Muscle layer of duodenum (tissue), 2 donors: ENCODE measurements at regions not wholly inside any gene's neighbourhood (a gene's known extent, or its start where the extent isn't known, plus 50 kb on each side); places are given as distances from the start of the nearest gene placed in this dataset.

ENCODE experiments used
- H3K27ac ChIP-seq: one replicate; pipeline ENCODE4 v1.7.0; 2013; ENCODE audit warnings: mild to moderate bottlenecking, low read length
- H3K27me3 ChIP-seq: one replicate; pipeline ENCODE4 v1.7.0; 2013; ENCODE audit warnings: low read depth, mild to moderate bottlenecking, control low read depth, low read length
- H3K36me3 ChIP-seq, 2 donors: one replicate each; pipeline ENCODE4 v1.7.0; 2013; ENCODE audit warnings: low read length in 2 of 2, control low read depth in 1 of 2, mild to moderate bottlenecking in 1 of 2; ENCODE audit not compliant: insufficient read depth in 2 of 2, control insufficient read depth in 1 of 2
- H3K4me1 ChIP-seq, 2 donors: one replicate each; pipeline ENCODE4 v1.7.0; 2013; ENCODE audit warnings: low read length in 2 of 2, mild to moderate bottlenecking in 2 of 2, control low read depth in 1 of 2, moderate library complexity in 1 of 2; ENCODE audit not compliant: insufficient read depth in 2 of 2, control insufficient read depth in 1 of 2
- H3K4me3 ChIP-seq, 2 donors: one replicate each; pipeline ENCODE4 v1.7.0; 2013; ENCODE audit warnings: low read length in 2 of 2, low read depth in 1 of 2, mild to moderate bottlenecking in 1 of 2
- H3K9me3 ChIP-seq, 2 donors: one replicate each; pipeline ENCODE4 v1.7.0; 2013; ENCODE audit warnings: low read length in 2 of 2, control low read depth in 1 of 2, mild to moderate bottlenecking in 1 of 2; ENCODE audit not compliant: control insufficient read depth in 1 of 2
- donor health status: healthy.

DNA sequence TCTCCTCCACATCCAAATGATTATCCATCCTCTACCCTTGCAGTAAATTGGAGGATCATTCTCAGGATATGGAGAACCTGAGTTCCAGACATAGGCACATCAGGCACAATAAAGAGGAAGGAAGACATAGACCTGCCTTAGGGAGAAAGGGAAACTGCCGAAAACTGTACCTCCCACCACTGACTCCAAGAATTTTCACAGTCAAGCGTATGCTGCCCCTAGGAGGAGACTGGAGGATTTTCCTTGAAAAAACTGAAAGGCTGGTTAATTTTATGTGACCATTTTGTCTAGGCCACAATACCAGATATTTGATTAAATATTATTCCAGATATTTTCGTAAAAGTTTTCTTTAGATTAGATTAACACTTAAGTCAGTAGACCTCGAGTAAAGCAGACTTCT is 638.5 kb upstream of the PKDCC start:
- Histone ChIP-seq H3K27ac (no peak overlapping the region), H3K9me3 (no peaks in the 10 kb centered on the region), H3K4me3 (no peak overlapping the region), H3K36me3 (no peaks in the 10 kb centered on the region), H3K27me3 (no peaks in the 10 kb centered on the region), H3K4me1 (no peaks in the 10 kb centered on the region)

DNA sequence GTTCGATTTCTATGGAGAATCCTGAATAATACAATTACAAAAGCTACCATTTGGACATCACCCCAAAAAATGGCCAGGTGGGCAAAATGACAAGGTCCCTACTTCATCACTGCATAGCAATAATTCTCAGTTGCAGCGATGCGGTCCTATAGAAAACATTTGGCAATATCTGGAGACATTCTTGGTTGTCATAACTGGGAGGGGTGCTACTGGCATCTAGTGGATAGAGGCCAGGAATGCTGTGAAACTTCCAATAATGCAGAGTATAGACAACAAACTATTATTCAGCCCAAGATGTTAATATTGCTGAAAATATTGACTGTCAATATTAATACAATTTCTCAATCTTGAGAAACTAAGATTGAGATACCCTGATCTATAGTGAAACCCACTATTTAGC is 637.8 kb upstream of the PKDCC start:
- Histone ChIP-seq H3K27ac (no peak overlapping the region), H3K4me1 (no peaks in the 10 kb centered on the region), H3K4me3 (no peak overlapping the region), H3K27me3 (no peaks in the 10 kb centered on the region), H3K9me3 (no peaks in the 10 kb centered on the region), H3K36me3 (no peaks in the 10 kb centered on the region)

DNA sequence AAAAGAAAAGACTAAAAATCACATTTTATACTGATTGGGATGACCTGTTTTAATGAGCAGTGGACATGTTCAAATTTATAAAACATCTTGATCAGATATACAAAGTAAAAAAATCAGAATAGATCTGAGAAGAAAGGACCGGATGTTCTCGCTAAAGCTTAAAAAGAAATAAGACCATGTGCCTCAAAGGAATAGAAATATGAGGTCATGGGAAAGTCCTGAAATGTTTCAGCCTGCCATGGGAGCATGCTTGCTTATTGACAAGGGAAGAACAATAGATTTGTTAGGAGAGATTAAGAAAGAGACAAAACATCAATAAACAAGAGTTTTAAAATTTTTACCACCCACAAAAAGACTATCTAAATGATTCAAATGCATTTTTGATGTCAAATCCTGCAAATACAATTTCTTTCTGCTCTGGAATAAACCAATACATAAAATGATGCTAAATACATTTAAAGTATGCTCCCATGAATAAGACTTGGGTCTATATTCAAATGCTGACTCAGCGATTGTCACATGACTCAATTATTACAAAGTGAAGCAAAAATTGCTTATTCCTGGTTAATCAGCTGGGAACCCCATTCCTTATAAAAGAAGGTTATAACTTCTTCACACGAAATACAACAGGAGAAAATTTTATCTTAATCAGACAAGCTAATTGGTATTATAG is 633.9 kb upstream of the PKDCC start:
- no peaks in the 10 kb centered on the region for H3K4me1 ChIP-seq
- H3K27me3 ChIP-seq = no peaks in the 10 kb centered on the region
- H3K27ac ChIP-seq = no peak overlapping the region
- H3K4me3 ChIP-seq = no peak overlapping the region
- H3K9me3 ChIP-seq = no peaks in the 10 kb centered on the region
- H3K36me3 ChIP-seq = no peaks in the 10 kb centered on the region

DNA sequence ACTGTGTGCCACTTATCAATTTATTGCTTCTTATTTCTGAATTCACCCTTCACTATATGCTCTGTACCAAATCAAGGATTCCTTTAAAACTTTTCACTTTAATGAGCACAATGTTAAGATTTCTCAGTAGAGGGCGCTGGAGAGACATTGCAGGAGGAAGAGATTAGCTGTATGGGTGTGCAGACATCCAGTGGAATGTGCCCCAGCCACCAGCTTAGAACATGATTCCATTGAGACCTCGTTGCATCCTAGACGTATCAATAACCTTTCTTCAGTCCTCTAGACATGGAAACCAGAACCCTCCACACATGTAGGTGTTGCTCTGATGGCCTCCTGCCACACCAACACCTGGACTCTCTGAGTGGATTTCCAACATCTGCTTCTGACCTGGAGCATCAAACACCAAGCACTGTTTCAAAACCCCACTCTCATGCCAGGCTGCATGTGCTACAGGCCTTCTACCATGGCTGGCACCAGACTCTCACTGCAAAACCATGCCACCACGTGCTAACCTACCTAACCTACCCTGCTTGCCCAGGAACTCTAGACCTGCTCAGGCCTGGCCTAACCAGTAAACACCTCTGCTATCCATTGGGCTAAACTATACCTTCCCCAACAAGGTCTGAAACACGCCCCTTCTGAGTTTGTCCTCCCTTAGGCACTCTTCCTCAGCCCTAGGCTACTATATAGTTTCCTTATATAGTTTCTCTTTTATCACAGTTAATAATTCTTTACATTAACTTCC is 633.2 kb upstream of the PKDCC start:
- Histone ChIP-seq H3K4me3 (no peak overlapping the region), H3K27ac (no peak overlapping the region), H3K36me3 (no peaks in the 10 kb centered on the region), H3K27me3 (no peaks in the 10 kb centered on the region), H3K4me1 (peaks cover 0 to under 1% of the 10 kb centered on the region in 2 donors), H3K9me3 (no peaks in the 10 kb centered on the region)

DNA sequence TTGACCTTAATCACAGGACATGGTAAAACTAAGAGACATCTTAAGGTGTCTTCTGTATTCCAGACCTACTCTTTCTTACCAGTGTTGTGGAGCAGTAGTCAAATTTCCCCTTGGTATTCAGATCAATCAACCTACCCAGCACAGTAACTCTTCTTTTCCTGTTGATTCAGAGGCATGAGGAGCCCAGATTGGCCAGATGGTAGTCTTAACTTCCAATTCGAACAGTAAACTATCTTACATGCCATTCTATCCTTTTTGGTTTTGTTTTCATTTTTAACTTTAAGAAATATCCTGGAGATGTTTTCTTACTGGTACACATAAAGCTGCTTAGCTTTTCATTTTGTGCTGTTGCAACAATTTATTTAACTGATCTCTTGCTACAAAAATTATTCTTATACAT is 630.3 kb upstream of the PKDCC start:
- no peak overlapping the region for H3K27ac ChIP-seq
- no peaks in the 10 kb centered on the region for H3K27me3 ChIP-seq
- no peaks in the 10 kb centered on the region for H3K36me3 ChIP-seq
- H3K4me1 ChIP-seq = peaks cover 0 to 8% of the 10 kb centered on the region in 2 donors
- H3K9me3 ChIP-seq = no peaks in the 10 kb centered on the region
- H3K4me3 ChIP-seq = no peak overlapping the region

DNA sequence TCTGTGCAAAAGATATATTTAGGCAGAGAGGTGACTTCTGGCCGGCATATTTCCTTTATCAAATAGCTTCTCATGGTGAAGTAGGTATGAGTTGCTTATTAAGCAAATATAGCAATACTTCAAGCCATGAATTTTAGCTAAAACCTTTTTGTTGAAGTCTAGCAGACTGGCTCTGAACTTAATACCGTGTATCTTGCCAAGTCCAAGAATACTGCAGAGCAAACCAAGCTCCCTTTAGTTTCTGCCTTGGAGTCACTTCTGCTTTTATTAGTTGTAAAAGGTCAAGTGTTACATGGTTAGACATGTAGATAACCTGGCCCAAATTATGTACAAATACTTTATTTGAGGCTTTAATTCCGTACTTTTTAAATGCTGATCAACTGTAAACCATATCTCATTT is 627.6 kb upstream of the PKDCC start:
- Histone ChIP-seq H3K27ac (no peak overlapping the region), H3K36me3 (no peaks in the 10 kb centered on the region), H3K4me3 (no peak overlapping the region), H3K4me1 (peaks cover 0 to 8% of the 10 kb centered on the region in 2 donors), H3K27me3 (no peaks in the 10 kb centered on the region), H3K9me3 (no peaks in the 10 kb centered on the region)

DNA sequence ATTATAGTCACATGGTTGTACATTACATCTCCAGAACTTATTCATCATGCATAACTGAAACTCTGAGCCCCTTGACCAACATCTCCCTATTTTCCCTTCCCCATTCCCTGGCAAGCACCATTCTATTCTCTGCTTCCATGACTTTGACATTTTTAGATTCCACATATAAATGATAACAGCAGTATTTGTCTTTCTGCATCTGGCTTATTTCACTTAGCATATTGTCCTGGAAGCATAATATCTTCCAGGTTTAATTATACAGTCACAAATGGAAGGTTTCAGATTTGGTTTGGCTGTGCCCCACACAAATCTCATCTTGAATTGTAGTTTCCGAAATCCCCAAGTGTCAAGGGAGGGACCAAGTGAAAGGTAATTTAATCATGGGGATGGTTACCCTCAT is 626.9 kb upstream of the PKDCC start:
- Histone ChIP-seq H3K27me3 (no peaks in the 10 kb centered on the region), H3K9me3 (no peaks in the 10 kb centered on the region), H3K36me3 (no peaks in the 10 kb centered on the region), H3K4me3 (no peak overlapping the region), H3K27ac (no peak overlapping the region), H3K4me1 (peaks cover 0 to 8% of the 10 kb centered on the region in 2 donors)

DNA sequence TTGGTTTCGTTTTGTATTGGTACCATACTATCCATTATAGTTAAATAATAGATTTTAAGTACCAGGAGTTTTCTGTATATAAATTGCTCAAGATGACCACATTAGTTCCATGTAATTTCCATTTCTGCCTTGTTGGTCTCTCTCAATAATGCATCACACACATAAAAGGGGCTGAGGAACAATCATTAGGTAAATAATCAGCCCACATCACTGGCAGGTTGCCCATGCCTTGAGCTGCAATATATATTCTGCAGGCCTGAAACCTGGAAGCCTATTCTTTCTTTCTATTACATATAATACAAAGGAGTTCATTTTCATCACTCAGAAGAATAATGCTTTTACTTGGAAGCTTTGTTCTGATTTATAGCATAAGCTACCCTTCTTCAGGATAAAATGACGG is 616.1 kb upstream of the PKDCC start:
- Histone ChIP-seq H3K36me3 (no peaks in the 10 kb centered on the region), H3K4me3 (no peak overlapping the region), H3K27ac (no peak overlapping the region), H3K4me1 (no peaks in the 10 kb centered on the region), H3K9me3 (peaks cover 0 to under 1% of the 10 kb centered on the region in 2 donors), H3K27me3 (no peaks in the 10 kb centered on the region)

DNA sequence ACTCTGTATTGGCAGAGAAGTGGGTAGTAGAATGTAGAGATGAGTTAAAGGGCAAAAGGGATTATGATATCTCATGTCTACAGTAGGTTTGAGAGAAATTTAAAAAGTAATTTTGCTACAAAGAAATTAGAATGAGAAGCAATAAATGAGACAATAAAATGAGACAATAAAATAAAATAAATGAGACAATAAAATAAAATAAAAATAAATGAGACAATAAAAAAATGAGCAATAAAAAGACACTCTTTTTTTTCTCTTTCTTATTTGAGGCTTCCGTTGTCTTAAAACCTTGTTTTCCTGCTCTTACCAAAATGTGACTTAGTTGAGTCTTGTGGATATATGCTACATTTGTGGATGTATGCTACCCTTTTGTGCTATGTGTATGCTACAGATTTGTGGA is 615.4 kb upstream of the PKDCC start:
- Histone ChIP-seq H3K27ac (no peak overlapping the region), H3K4me1 (no peaks in the 10 kb centered on the region), H3K4me3 (no peak overlapping the region), H3K36me3 (no peaks in the 10 kb centered on the region), H3K27me3 (no peaks in the 10 kb centered on the region), H3K9me3 (peaks cover 0 to 5% of the 10 kb centered on the region in 2 donors)

DNA sequence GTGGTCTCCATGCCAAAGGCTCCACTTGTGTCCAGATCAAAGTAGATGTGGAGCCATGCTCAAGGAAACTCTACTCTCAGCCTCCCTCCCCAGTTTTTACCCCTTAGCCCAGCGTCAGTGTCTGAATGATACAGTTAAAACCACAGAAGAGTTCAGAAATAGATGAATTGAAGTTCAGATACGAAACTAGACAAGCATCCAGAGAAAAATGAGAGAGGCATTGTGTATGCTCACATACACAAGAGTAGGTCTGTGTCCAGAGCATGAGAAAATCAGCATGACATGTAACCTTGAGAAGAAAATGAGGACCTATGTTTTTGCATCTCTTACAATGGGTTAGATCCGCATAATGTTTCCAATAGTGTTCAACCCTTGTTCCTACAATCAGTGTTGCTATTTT is 612.8 kb upstream of the PKDCC start:
- no peak overlapping the region for H3K4me3 ChIP-seq
- no peaks in the 10 kb centered on the region for H3K36me3 ChIP-seq
- H3K27ac ChIP-seq = no peak overlapping the region

DNA sequence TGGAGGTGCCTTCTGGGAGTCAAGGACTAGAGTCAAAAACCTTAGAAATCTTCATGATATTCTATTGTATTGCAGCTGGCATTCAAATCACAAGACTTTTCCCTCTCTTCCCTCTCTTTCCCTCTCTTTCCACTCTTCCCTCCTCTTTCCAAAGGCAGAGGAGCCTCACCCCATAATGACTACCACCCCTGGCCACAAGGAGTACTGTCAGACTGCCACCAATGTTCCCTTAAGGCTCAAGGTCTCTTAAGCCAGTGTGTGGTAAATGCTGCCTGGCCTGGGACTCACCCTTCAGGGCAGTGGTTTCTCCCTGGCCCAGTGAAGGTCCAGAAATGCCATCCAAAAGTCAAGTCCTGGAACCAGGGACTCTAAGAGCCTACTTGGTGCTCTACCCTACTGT is 605.9 kb upstream of the PKDCC start:
- Histone ChIP-seq H3K27ac (no peak overlapping the region), H3K36me3 (no peaks in the 10 kb centered on the region), H3K4me3 (no peak overlapping the region), H3K9me3 (peaks cover 0 to 6% of the 10 kb centered on the region in 2 donors), H3K4me1 (no peaks in the 10 kb centered on the region), H3K27me3 (no peaks in the 10 kb centered on the region)

More for the DNA sequence above, 612.8 kb upstream of the PKDCC start:
- no peaks in the 10 kb centered on the region for H3K27me3 ChIP-seq
- H3K4me1 ChIP-seq = no peaks in the 10 kb centered on the region
- peaks cover 0 to 8% of the 10 kb centered on the region in 2 donors for H3K9me3 ChIP-seq

DNA sequence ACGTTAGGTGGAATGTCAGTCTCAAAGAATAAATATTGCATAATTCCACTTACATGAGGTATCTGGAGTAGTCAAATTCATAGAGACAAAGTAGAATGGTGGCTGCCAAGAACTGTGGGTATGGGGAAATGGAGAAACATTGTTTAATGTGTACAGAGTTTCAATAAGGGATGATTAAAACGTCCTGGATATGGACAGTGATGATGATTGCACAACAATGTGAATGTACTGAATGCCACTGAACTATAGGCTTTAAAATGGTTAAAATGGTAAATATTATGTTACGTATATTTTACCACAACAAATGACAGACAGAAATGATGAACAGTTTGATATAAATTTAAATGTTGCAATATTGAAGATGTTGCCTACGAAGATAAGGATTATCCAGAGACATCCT is 602.0 kb upstream of the PKDCC start:
- no peaks in the 10 kb centered on the region for H3K36me3 ChIP-seq
- no peaks in the 10 kb centered on the region for H3K9me3 ChIP-seq
- no peaks in the 10 kb centered on the region for H3K4me1 ChIP-seq
- no peak overlapping the region for H3K4me3 ChIP-seq
- no peaks in the 10 kb centered on the region for H3K27me3 ChIP-seq
- H3K27ac ChIP-seq = no peak overlapping the region
